HEK293T (cell line): ENCODE measurements at regions not wholly inside any gene's neighbourhood (a gene's known extent, or its start where the extent isn't known, plus 50 kb on each side); places are given as distances from the start of the nearest gene placed in this dataset.

ENCODE experiments used
- ARNT ChIP-seq: fragments of 450-650 bp; IDR thresholded peaks from 2 replicates; pipeline ENCODE4 v1.6.1; 2017; ENCODE audit warnings: mild to moderate bottlenecking
- BHLHE40 ChIP-seq: fragments of 450-650 bp; IDR thresholded peaks from 2 replicates; pipeline ENCODE4 v1.6.1; 2016; ENCODE audit warnings: mild to moderate bottlenecking, moderate library complexity, borderline replicate concordance
- CTBP1 ChIP-seq: fragments of 450-650 bp; IDR thresholded peaks from 2 replicates; pipeline ENCODE4 v1.6.1; 2016; ENCODE audit warnings: borderline replicate concordance
- FOXA1 ChIP-seq: fragments of 450-650 bp; IDR thresholded peaks from 2 replicates; pipeline ENCODE4 v1.6.1; 2016; ENCODE audit warnings: mild to moderate bottlenecking
- FOXM1 ChIP-seq: fragments of 450-650 bp; IDR thresholded peaks from 2 replicates; pipeline ENCODE4 v1.6.1; 2017; ENCODE audit warnings: mild to moderate bottlenecking, borderline replicate concordance
- HDGF ChIP-seq: fragments of 450-650 bp; IDR thresholded peaks from 2 replicates; pipeline ENCODE4 v1.6.1; 2017; ENCODE audit warnings: antibody characterized with exemption, borderline replicate concordance
- LEF1 ChIP-seq: fragments of 450-650 bp; IDR thresholded peaks from 2 replicates; pipeline ENCODE4 v1.6.1; 2017; ENCODE audit warnings: mild to moderate bottlenecking, borderline replicate concordance
- NFRKB ChIP-seq: fragments of 450-650 bp; IDR thresholded peaks from 2 replicates; pipeline ENCODE4 v1.6.1; 2016; ENCODE audit warnings: mild to moderate bottlenecking, moderate library complexity
- SP1 ChIP-seq: fragments of 450-650 bp; IDR thresholded peaks from 2 replicates; pipeline ENCODE4 v1.6.1; 2017
- SUZ12 ChIP-seq: fragments of 450-650 bp; IDR thresholded peaks from 2 replicates; pipeline ENCODE4 v1.6.1; 2016; ENCODE audit warnings: mild to moderate bottlenecking

DNA sequence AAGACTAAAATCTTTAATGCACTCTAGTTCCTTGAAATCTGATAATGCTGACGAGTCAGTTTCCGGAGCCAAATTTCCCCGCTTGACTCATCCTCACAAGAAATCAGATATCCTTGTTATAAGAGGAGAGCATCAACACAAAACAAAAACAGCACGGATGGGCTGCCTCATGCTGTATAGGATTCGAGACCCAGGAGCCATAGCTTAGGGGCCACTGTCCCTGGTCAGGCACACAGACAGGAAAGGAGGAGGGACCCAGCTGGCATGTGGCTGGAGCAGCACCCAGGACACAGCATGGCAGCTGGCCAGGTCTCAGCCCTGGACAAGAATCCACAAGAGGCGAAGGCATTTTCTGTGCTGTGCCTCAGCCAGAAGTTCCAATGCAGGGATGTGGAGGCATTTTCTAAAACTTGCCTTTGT, 110.2 kb upstream of the SPATA13 start:
- TF ChIP-seq ARNT = no peak
- no peak for TF ChIP-seq FOXM1
- TF ChIP-seq FOXA1 = no peak
- TF ChIP-seq NFRKB = no peak
- no peak for TF ChIP-seq SUZ12
- TF ChIP-seq SP1 = no peak
- no peak for TF ChIP-seq CTBP1
- no peak for TF ChIP-seq HDGF
- no peak for TF ChIP-seq BHLHE40
- no peak for TF ChIP-seq LEF1
